ENCODE measurements at regions not wholly inside any gene's neighbourhood (a gene's known extent, or its start where the extent isn't known, plus 50 kb on each side); places are given as distances from the start of the nearest gene placed in this dataset.

GRCh38 chr1:198472119-198472518 is 68.4 kb downstream of the ATP6V1G3 start:
- TF ChIP-seq CTCF (IDR thresholded peaks at IDR 0.05) (no peak), ZFX (IDR thresholded peaks at IDR 0.05; ENCODE audit: borderline replicate concordance) (no peak)

Measured in 22Rv1 (cell line).